Psoas muscle (tissue), 7 donors: ENCODE measurements at regions not wholly inside any gene's neighbourhood (a gene's known extent, or its start where the extent isn't known, plus 50 kb on each side); places are given as distances from the start of the nearest gene placed in this dataset.

Experiments used
- ATAC-seq, 4 donors: fragments of 200-7000 bp; cut with Tn5 transposase; one replicate each; pipeline ENCODE4 v1.9.1; 2020; ENCODE audit warnings: moderate library complexity in 3 of 4, mild to moderate bottlenecking in 2 of 4
- DNase-seq, 2 donors: peaks; one replicate each; pipeline ENCODE4 v3.0.0-alpha.2; 2020
- H3K27ac ChIP-seq: fragments of 200-600 bp; one replicate; pipeline ENCODE4 v1.8.0; 2022
- H3K27me3 ChIP-seq, 3 donors: fragments of 200-600 bp in 1 of 3; one replicate each; pipeline versions ENCODE4 v1.6.1 to v1.8.0; 2013 to 2022; ENCODE audit warnings: low read length in 2 of 3, mild to moderate bottlenecking in 2 of 3, moderate library complexity in 1 of 3; ENCODE audit not compliant: insufficient read depth in 3 of 3
- H3K36me3 ChIP-seq, 2 donors: fragments of 200-600 bp in 1 of 2; one replicate each; pipeline versions ENCODE4 v1.6.1 to v1.8.0; 2013 to 2022; ENCODE audit warnings: low read depth in 1 of 2, mild to moderate bottlenecking in 1 of 2, moderate library complexity in 1 of 2; ENCODE audit not compliant: insufficient read depth in 1 of 2
- H3K4me1 ChIP-seq: fragments of 200-600 bp; one replicate; pipeline ENCODE4 v1.8.0; 2022
- H3K4me3 ChIP-seq: fragments of 200-600 bp; one replicate; pipeline ENCODE4 v1.8.0; 2022; ENCODE audit warnings: mild to moderate bottlenecking
- H3K9me3 ChIP-seq: fragments of 200-600 bp; one replicate; pipeline ENCODE4 v1.8.0; 2022
- WGBS, 3 donors: extraction: QIAGEN DNeasy Blood & Tissue Kit; methylation state at CpG; one replicate each; pipeline versions ENCODE4 v1.1.6 to v1.1.7; 2013; 5-methylcytosine and 5-hydroxymethylcytosine counted together
- intact Hi-C, 2 donors: fragments of 100-400 bp; cut with DNase I; formaldehyde crosslinking; loops; one replicate each; pipeline versions ENCODE4 v1.11.0 to v1.14.2; 2022
- TF ChIP-seq, protein P1 (sequence below): fragments of 200-600 bp; IDR thresholded peaks from one replicate; pipeline ENCODE4 v1.8.0; 2022; ENCODE audit warnings: antibody characterized with exemption
- donor health status: healthy with polysubstance abuse.
- donor health status: DM: no; HTN: no; CAD: no; lungs with moderate emphysema.
- donor health status: Bipolar disorder and iron deficiency.
- donor health status: healthy.
- donor health status: DM: yes; HTN: yes; CAD: no.
- donor health status: DM: no; HTN: no; CAD: no.
- donor health status: DM: yes; HTN: yes; CAD: no.

- TF ChIP-seq, protein P1, sequence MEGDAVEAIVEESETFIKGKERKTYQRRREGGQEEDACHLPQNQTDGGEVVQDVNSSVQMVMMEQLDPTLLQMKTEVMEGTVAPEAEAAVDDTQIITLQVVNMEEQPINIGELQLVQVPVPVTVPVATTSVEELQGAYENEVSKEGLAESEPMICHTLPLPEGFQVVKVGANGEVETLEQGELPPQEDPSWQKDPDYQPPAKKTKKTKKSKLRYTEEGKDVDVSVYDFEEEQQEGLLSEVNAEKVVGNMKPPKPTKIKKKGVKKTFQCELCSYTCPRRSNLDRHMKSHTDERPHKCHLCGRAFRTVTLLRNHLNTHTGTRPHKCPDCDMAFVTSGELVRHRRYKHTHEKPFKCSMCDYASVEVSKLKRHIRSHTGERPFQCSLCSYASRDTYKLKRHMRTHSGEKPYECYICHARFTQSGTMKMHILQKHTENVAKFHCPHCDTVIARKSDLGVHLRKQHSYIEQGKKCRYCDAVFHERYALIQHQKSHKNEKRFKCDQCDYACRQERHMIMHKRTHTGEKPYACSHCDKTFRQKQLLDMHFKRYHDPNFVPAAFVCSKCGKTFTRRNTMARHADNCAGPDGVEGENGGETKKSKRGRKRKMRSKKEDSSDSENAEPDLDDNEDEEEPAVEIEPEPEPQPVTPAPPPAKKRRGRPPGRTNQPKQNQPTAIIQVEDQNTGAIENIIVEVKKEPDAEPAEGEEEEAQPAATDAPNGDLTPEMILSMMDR: no peak
- ATAC-seq (no peak), DNase-seq (no peak)
- H3K36me3 ChIP-seq: no peaks in the 10 kb centered on the region
- H3K27ac ChIP-seq: no peak overlapping the region
- peaks cover 4% of the 10 kb centered on the region for H3K4me1 ChIP-seq
- no peaks in the 10 kb centered on the region for H3K27me3 ChIP-seq
- no peaks in the 10 kb centered on the region for H3K9me3 ChIP-seq
- WGBS, 3 donors: 72 to 75% (median 73%) methylated on average over 12 of the region's 12 CpGs
- no peak overlapping the region for H3K4me3 ChIP-seq
- intact Hi-C loops: no loop called here
These were observed 292.6 kb upstream of the DPH6 start for GRCh38 chr15:35838424-35839111.

DNA sequence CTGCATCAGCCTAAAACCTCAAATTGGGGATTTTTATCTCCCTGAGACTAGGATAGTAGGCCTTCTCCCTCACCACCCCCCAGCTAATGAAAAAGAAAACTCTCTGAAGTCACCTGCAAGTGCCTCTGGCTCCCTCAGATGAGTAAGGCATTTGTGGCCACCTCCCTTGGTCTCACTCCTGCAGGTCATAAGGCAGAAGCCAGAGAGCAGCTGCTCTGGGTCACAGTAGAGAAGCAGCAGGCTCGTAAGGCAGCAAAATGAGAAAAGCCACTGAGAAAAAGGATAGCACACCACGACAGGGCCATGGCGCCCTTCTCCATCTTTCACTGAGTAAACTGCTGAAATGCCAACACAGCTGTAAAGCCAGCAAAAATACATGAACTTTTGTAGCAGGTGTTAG, 296.7 kb upstream of the DPH6 start:
- WGBS, 3 donors: 36 to 57% (median 44%) methylated on average over 3 of the region's 3 CpGs
- Histone ChIP-seq H3K4me1 (peaks cover 4% of the 10 kb centered on the region), H3K27me3 (no peaks in the 10 kb centered on the region), H3K4me3 (no peak overlapping the region), H3K36me3 (no peaks in the 10 kb centered on the region), H3K27ac (no peak overlapping the region), H3K9me3 (no peaks in the 10 kb centered on the region)
- intact Hi-C loops: no loop called here
- ATAC-seq (no peak), DNase-seq (no peak)
- TF ChIP-seq, protein P1: no peak

- H3K36me3 ChIP-seq: no peaks in the 10 kb centered on the region
- no peak overlapping the region for H3K4me3 ChIP-seq
- WGBS, 3 donors: 47 to 71% (median 69%) methylated on average over 2 of the region's 2 CpGs
- TF ChIP-seq, protein P1: no peak
- no peaks in the 10 kb centered on the region for H3K27me3 ChIP-seq
- DNase-seq: no peak
- no peak for ATAC-seq
- H3K27ac ChIP-seq: no peak overlapping the region
- intact Hi-C loops: no loop called here
- H3K4me1 ChIP-seq: peaks cover 4% of the 10 kb centered on the region
- no peaks in the 10 kb centered on the region for H3K9me3 ChIP-seq
These were observed 297.5 kb upstream of the DPH6 start for GRCh38 chr15:35843498-35843897.

DNA sequence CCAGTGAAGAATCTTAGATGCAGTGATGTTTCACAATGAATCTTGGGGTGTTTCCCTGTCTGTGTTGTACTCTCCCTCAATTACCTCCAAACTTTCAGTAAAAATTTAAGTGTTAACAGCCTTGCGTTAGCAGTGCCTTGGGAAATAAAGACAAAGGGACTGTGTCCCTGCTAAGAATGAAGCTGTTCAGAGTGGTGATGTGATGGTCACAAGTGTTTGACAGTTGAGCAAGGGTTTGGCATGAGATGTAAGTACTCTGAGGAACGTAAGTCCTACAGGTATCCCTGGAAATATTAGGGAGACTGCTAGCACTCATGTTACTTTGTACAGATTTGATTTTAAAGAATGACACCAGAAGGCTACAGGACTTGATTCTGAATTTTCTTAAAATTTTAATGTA, 304.3 kb upstream of the DPH6 start:
- Histone ChIP-seq H3K27me3 (no peaks in the 10 kb centered on the region), H3K4me3 (no peak overlapping the region), H3K4me1 (no peaks in the 10 kb centered on the region), H3K9me3 (no peaks in the 10 kb centered on the region), H3K27ac (no peak overlapping the region), H3K36me3 (no peaks in the 10 kb centered on the region)
- no peak for DNase-seq
- TF ChIP-seq, protein P1: no peak
- ATAC-seq: no peak
- intact Hi-C loops: no loop called here
- 78 to 91% (median 86%) methylated on average over 2 of the region's 2 CpGs for WGBS, 3 donors

DNA sequence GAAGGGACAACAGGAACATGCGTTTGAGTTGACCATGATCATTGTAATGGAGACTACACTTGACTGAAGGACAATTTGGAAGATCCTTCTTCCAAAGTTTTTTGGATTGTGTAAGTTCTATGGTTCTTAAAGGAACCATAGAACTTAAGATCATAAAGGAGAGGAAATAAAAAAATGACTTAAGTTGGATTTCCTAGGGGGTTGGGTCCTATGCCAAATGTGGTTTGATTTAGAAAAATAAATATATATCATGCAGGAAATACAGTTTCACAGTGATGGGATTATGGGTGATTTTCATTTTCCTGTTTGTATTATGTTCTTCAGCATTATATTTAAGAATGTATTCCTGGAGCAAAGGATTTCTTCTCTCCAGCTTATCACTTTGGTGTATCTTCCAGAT, 305.5 kb upstream of the DPH6 start:
- no peaks in the 10 kb centered on the region for H3K9me3 ChIP-seq
- TF ChIP-seq, protein P1: no peak
- no peaks in the 10 kb centered on the region for H3K36me3 ChIP-seq
- no peak overlapping the region for H3K27ac ChIP-seq
- WGBS, 3 donors: 87 to 96% (median 89%) methylated on average over 1 of the region's 1 CpG
- no peak overlapping the region for H3K4me3 ChIP-seq
- peaks cover under 1% of the 10 kb centered on the region for H3K4me1 ChIP-seq
- no peak for DNase-seq
- H3K27me3 ChIP-seq: no peaks in the 10 kb centered on the region
- ATAC-seq: no peak
- intact Hi-C loops: no loop called here
